Adipocyte (in vitro differentiated cells): ENCODE measurements at regions not wholly inside any gene's neighbourhood (a gene's known extent, or its start where the extent isn't known, plus 50 kb on each side); places are given as distances from the start of the nearest gene placed in this dataset.

Source experiments
- DNase-seq: peaks from one replicate; pipeline ENCODE4 v3.0.0-alpha.2; 2015; ENCODE audit warnings: low read depth
- H3K27me3 ChIP-seq: replicated peaks from 2 replicates; pipeline ENCODE4 v1.7.0; 2013; ENCODE audit warnings: mild to moderate bottlenecking, low read length, moderate library complexity; ENCODE audit not compliant: control insufficient read depth, insufficient read depth
- H3K36me3 ChIP-seq: 2 replicates; pipeline ENCODE4 v1.7.0; 2013; ENCODE audit warnings: low read length, mild to moderate bottlenecking, moderate library complexity; ENCODE audit not compliant: control insufficient read depth, insufficient read depth, severe bottlenecking
- H3K4me1 ChIP-seq: 2 replicates; pipeline ENCODE4 v1.7.0; 2013; ENCODE audit warnings: mild to moderate bottlenecking, low read length, moderate library complexity; ENCODE audit not compliant: control insufficient read depth, insufficient read depth
- H3K4me3 ChIP-seq: 2 replicates; pipeline ENCODE4 v1.7.0; 2013; ENCODE audit warnings: mild to moderate bottlenecking, low read length, moderate library complexity
- H3K9ac ChIP-seq: 2 replicates; pipeline ENCODE4 v1.7.0; 2013; ENCODE audit warnings: mild to moderate bottlenecking, low read length, moderate library complexity
- H3K9me3 ChIP-seq: 2 replicates; pipeline ENCODE4 v1.7.0; 2013; ENCODE audit warnings: mild to moderate bottlenecking, low read length, moderate library complexity; ENCODE audit not compliant: control insufficient read depth

DNA sequence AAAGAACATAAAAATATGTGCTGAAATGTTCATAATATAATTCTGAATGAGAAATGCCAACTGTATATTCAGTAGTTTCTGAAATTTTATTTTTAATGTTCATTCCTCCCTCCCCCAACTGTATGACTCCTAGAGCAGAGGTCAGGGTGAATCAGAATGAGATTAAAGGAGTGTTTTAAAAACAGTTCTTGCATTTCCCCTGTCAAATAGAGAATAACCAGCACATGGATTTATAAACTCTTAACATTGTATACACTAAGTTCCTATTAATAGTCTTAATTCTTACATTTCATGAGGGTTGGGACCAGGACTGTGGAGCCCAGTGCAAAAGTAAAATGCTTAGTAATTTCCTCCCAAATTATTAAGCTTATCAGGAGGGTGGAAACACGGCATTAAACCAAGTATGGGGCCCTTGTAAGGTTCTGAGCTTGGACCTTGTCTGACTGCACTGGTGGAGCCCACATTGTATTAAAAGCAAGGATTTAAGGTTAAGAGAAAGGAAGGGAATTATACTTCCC is 474.6 kb upstream of the RAG2 start:
- Histone ChIP-seq H3K27me3 (no peaks in the 10 kb centered on the region), H3K4me3 (no peak overlapping the region), H3K4me1 (peaks cover 4% of the 10 kb centered on the region), H3K9me3 (no peaks in the 10 kb centered on the region), H3K36me3 (no peaks in the 10 kb centered on the region), H3K9ac (no peak overlapping the region)
- DNase-seq, result no peak

- Histone ChIP-seq H3K9ac (no peak overlapping the region), H3K4me3 (no peak overlapping the region), H3K9me3 (no peaks in the 10 kb centered on the region), H3K27me3 (no peaks in the 10 kb centered on the region), H3K4me1 (no peaks in the 10 kb centered on the region), H3K36me3 (no peaks in the 10 kb centered on the region)
- no peak for DNase-seq
Measured at GRCh38 chr11:37050311-37050710, 452.3 kb upstream of the RAG2 start.

- Histone ChIP-seq H3K36me3 (no peaks in the 10 kb centered on the region), H3K4me1 (no peaks in the 10 kb centered on the region), H3K9ac (no peak overlapping the region), H3K9me3 (no peaks in the 10 kb centered on the region), H3K4me3 (no peak overlapping the region), H3K27me3 (no peaks in the 10 kb centered on the region)
- no peak for DNase-seq
Measured at GRCh38 chr11:37040921-37041320, 442.9 kb upstream of the RAG2 start.

DNA sequence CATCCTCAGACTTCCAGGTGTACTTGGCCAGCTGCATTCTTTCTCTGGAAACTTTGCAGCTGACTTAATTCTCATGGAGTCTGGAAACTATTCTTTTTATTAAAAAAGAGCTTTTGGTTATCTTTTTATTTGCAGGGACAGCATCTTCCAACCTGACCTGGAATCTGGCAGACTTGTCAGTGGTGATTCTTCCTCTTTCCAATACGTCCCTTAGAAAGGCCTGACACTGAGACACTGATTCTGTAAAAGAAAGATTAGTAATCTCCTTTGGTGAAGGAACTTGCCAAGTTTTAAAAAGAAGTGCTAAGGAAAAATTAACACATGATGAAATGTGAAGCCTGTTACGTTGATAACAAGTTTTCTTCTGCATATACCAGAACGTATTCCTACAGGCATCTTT is 440.9 kb upstream of the RAG2 start:
- Histone ChIP-seq H3K36me3 (no peaks in the 10 kb centered on the region), H3K4me1 (no peaks in the 10 kb centered on the region)

GRCh38 chr11:37026741-37027140 is 428.7 kb upstream of the RAG2 start:
- no peak overlapping the region for H3K4me3 ChIP-seq
- no peak overlapping the region for H3K9ac ChIP-seq
- H3K4me1 ChIP-seq, result no peaks in the 10 kb centered on the region
- H3K36me3 ChIP-seq, result no peaks in the 10 kb centered on the region
- no peaks in the 10 kb centered on the region for H3K9me3 ChIP-seq
- no peaks in the 10 kb centered on the region for H3K27me3 ChIP-seq
- no peak for DNase-seq

More for the DNA sequence above, 440.9 kb upstream of the RAG2 start:
- H3K27me3 ChIP-seq, result no peaks in the 10 kb centered on the region
- DNase-seq, result no peak
- H3K4me3 ChIP-seq, result no peak overlapping the region
- H3K9me3 ChIP-seq, result no peaks in the 10 kb centered on the region
- H3K9ac ChIP-seq, result no peak overlapping the region

DNA sequence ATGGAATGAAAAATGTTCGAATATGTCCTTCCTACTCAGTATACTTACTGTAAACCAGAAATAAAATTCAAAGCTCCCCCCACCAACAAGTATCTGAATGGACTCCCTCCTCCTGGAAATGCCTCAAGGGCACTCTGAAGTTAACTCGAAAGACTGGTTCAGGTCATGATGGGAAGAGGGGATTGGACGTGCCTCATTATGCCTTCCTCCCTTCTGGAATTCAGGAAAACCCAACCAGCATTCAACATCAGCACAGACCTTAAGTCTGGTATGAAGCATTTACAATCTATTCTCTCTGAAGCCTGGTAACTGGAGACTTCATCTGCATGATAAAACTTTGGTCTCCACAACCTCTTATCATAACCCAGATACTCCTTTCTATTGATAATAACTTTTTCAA is 428.3 kb upstream of the RAG2 start:
- Histone ChIP-seq H3K9me3 (no peaks in the 10 kb centered on the region), H3K9ac (no peak overlapping the region), H3K36me3 (no peaks in the 10 kb centered on the region), H3K4me3 (no peak overlapping the region), H3K4me1 (no peaks in the 10 kb centered on the region), H3K27me3 (no peaks in the 10 kb centered on the region)
- no peak for DNase-seq

GRCh38 chr11:37006563-37006962 is 408.5 kb upstream of the RAG2 start:
- Histone ChIP-seq H3K36me3 (no peaks in the 10 kb centered on the region), H3K4me3 (no peak overlapping the region), H3K27me3 (no peaks in the 10 kb centered on the region), H3K4me1 (no peaks in the 10 kb centered on the region), H3K9me3 (no peaks in the 10 kb centered on the region), H3K9ac (no peak overlapping the region)
- no peak for DNase-seq

GRCh38 chr11:37002831-37003230 is 404.8 kb upstream of the RAG2 start:
- Histone ChIP-seq H3K27me3 (no peaks in the 10 kb centered on the region), H3K9me3 (no peaks in the 10 kb centered on the region), H3K9ac (no peak overlapping the region)

GRCh38 chr11:36997656-36998055 is 399.6 kb upstream of the RAG2 start:
- H3K9me3 ChIP-seq, result no peaks in the 10 kb centered on the region
- DNase-seq, result no peak
- H3K36me3 ChIP-seq, result no peaks in the 10 kb centered on the region
- H3K9ac ChIP-seq, result no peak overlapping the region
- H3K4me1 ChIP-seq, result no peaks in the 10 kb centered on the region
- no peaks in the 10 kb centered on the region for H3K27me3 ChIP-seq
- H3K4me3 ChIP-seq, result no peak overlapping the region

More at GRCh38 chr11:37002831-37003230, 404.8 kb upstream of the RAG2 start:
- no peak for DNase-seq
- Histone ChIP-seq H3K4me3 (no peak overlapping the region), H3K4me1 (no peaks in the 10 kb centered on the region), H3K36me3 (no peaks in the 10 kb centered on the region)

DNA sequence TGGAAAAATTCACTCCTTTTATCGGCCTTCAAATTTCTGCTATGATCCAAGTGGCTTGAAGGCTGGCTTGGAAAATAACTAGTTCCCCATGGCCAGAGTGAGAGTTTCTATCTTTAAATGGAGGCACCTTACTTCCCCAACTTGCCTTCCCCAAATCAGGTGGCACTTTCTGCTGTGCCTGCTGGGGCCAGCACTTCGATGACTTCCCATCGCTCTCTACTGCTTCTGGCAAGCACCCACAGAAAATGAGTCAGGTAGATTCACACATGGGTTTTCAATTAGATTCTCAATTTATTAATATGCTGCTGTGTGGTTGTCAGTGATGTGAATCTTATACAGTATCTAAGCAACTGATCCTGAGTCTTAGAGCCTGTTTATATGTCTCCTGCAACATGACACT is 398.8 kb upstream of the RAG2 start:
- no peak for DNase-seq
- H3K36me3 ChIP-seq, result no peaks in the 10 kb centered on the region
- no peaks in the 10 kb centered on the region for H3K27me3 ChIP-seq
- no peak overlapping the region for H3K9ac ChIP-seq
- no peak overlapping the region for H3K4me3 ChIP-seq
- no peaks in the 10 kb centered on the region for H3K4me1 ChIP-seq
- H3K9me3 ChIP-seq, result no peaks in the 10 kb centered on the region

DNA sequence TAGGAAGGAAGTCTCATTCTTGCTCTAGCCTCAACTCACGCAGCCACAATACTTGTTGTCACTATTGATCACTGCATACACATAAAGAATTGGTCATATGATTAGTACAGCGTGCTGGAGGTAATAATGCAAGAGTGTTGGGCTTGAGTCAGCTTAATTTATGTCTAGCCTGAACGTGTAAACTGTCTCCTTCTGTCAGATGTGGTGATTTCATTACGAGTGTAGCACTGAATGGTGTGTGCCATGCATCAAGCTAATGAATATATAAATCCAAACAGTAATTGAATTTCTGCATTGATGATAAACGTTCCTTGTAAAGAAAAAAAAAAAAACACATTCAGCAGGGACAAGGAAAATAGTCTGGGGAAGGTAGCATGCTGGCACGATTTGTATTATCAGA is 396.2 kb upstream of the RAG2 start:
- Histone ChIP-seq H3K9me3 (no peaks in the 10 kb centered on the region), H3K4me1 (no peaks in the 10 kb centered on the region), H3K9ac (no peak overlapping the region), H3K27me3 (no peaks in the 10 kb centered on the region), H3K36me3 (no peaks in the 10 kb centered on the region), H3K4me3 (no peak overlapping the region)
- DNase-seq, result no peak

DNA sequence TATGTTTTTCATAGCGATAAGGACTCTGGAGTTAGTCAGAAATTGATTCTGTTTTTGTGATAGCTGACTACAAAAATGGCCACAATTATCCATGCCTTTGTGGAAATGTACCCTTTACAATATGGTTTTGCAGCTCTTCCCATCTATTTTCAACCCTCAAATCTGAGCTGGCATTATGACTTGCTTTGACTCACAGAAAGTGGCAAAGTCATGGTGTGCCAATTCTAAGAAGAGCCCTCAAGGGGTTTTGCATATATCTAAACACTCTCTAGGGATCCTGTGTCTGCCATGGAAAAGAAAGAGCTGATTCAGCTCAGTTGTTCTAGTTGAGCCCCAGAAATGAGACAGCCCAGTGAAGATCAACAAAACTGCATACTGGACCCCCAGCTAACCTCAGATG is 390.5 kb upstream of the RAG2 start:
- Histone ChIP-seq H3K4me1 (no peaks in the 10 kb centered on the region), H3K27me3 (no peaks in the 10 kb centered on the region), H3K9ac (no peak overlapping the region), H3K9me3 (peaks cover 2% of the 10 kb centered on the region), H3K36me3 (no peaks in the 10 kb centered on the region), H3K4me3 (no peak overlapping the region)
- no peak for DNase-seq
